HepG2 (cell line): ENCODE measurements at regions not wholly inside any gene's neighbourhood (a gene's known extent, or its start where the extent isn't known, plus 50 kb on each side); places are given as distances from the start of the nearest gene placed in this dataset.
"Not testable (repeated sequence)": the region's sequence is repeated elsewhere in the genome, so short reads cannot be mapped to it uniquely, and the experiment has no call there.

Experiments
- ATAC-seq: fragments of 200-7000 bp; cut with Tn5 transposase; 3 replicates; pipeline ENCODE4 v1.9.1; 2020; ENCODE audit warnings: mild to moderate bottlenecking, moderate library complexity
- BruUV-seq: library from RNA; stranded (reverse); fragments of 400-500 nt; replicated peaks from 2 replicates; lab custom pipeline; 2021; lab: Mats Ljungman, UMichigan
- CTCF ChIA-PET: fragments of 300-600 bp; formaldehyde crosslinking; extraction: SDS; loops from one replicate; lab custom pipeline; 2021; ENCODE audit warnings: low total read pairs, inconsistent platforms, low intra/inter-chr PET ratio; lab: Yijun Ruan, JAX
- POLR2A ChIA-PET: fragments of 350-600 bp; sonication (Branson Sonifier 250); formaldehyde crosslinking; loops from one replicate; lab custom pipeline; 2020; ENCODE audit warnings: antibody characterized with exemption, inconsistent platforms; lab: Yijun Ruan, JAX
- DNase-seq: peaks from one replicate; pipeline ENCODE4 v3.0.0-alpha.2; 2015; ENCODE audit warnings: low spot score
- FAIRE-seq: peaks from 3 replicates; lab custom pipeline; 2011; peaks lifted over from hg19 to GRCh38; lab: Jason Lieb, UNC
- H2AFZ ChIP-seq: one replicate; pipeline ENCODE4 v1.6.1; 2011; ENCODE audit warnings: low read length, inconsistent platforms
- H3K27ac ChIP-seq: fragments of 300-600 bp; 3 replicates; pipeline ENCODE4 v1.8.0; 2011; ENCODE audit warnings: mixed run types, mild to moderate bottlenecking, mixed read lengths, low read length, inconsistent platforms; ENCODE audit not compliant: insufficient read depth; ENCODE audit errors: extremely low read length
- H3K27me3 ChIP-seq, 2 experiments: fragments of 200-600 bp in 1 of 2; 2 replicates in 1 of 2; 3 replicates in 1 of 2; pipeline versions ENCODE4 v1.6.0 to v1.8.0; 2011; ENCODE audit warnings: low read length in 2 of 2, mild to moderate bottlenecking in 2 of 2, moderate library complexity in 2 of 2, inconsistent platforms in 1 of 2; ENCODE audit not compliant: insufficient read depth in 2 of 2, control insufficient read depth in 1 of 2
- H3K36me3 ChIP-seq, 2 experiments: fragments of 200-600 bp in 1 of 2; replicated peaks in 1 of 2; 2 replicates in 1 of 2; 3 replicates in 1 of 2; pipeline versions ENCODE4 v1.5.1 to v1.8.0; 2011; ENCODE audit warnings: low read length in 2 of 2, inconsistent platforms in 1 of 2; ENCODE audit not compliant: insufficient read depth in 2 of 2, control insufficient read depth in 1 of 2
- H3K4me1 ChIP-seq: 2 replicates; pipeline ENCODE4 v1.5.1; 2012; ENCODE audit warnings: low read length, inconsistent platforms; ENCODE audit not compliant: insufficient read depth
- H3K4me2 ChIP-seq: 2 replicates; pipeline ENCODE4 v1.6.0; 2011; ENCODE audit warnings: low read depth, low read length, inconsistent platforms
- H3K4me3 ChIP-seq, 3 experiments: fragments of 200-600 bp in 1 of 3; sonication (generic), shearing (Covaris generic) in 1 of 3; replicated peaks in 1 of 3; 2 replicates each; pipeline ENCODE4 v1.5.1; 2011 to 2016; ENCODE audit warnings: low read length in 3 of 3, inconsistent platforms in 2 of 3, low read depth in 2 of 3, mild to moderate bottlenecking in 2 of 3, control low read depth in 1 of 3, mixed read lengths in 1 of 3; ENCODE audit not compliant: insufficient read depth in 1 of 3
- H3K79me2 ChIP-seq: one replicate; pipeline ENCODE4 v1.6.1; 2011; ENCODE audit warnings: low read length, inconsistent platforms; ENCODE audit not compliant: insufficient read depth
- H3K9ac ChIP-seq: 2 replicates; pipeline ENCODE4 v1.6.0; 2011; ENCODE audit warnings: mild to moderate bottlenecking, low read depth, low read length, inconsistent platforms; ENCODE audit not compliant: insufficient read depth
- H3K9me3 ChIP-seq: 2 replicates; pipeline ENCODE4 v1.5.1; 2012; ENCODE audit warnings: mild to moderate bottlenecking, low read length
- H4K20me1 ChIP-seq: 2 replicates; pipeline ENCODE4 v1.6.0; 2011; ENCODE audit warnings: inconsistent platforms, mild to moderate bottlenecking, low read length, moderate library complexity; ENCODE audit not compliant: insufficient read depth
- E2F5 ChIP-seq: sonication (generic); formaldehyde crosslinking; conservative IDR thresholded peaks from 2 replicates; pipeline ENCODE4 v1.4.0; 2020; ENCODE audit warnings: missing genetic modification reagents
- HIC2 ChIP-seq: sonication (generic); formaldehyde crosslinking; IDR thresholded peaks from 2 replicates; pipeline ENCODE4 v1.9.0; 2022; ENCODE audit warnings: low read depth, missing genetic modification reagents
- MBNL3 ChIP-seq: fragments of 250-450 bp; sonication (Bioruptor Pico); conservative IDR thresholded peaks from 2 replicates; pipeline ENCODE4 v1.8.0; 2022; ENCODE audit warnings: mild to moderate bottlenecking, inconsistent platforms
- MTF2 ChIP-seq: sonication (generic); formaldehyde crosslinking; IDR thresholded peaks from 2 replicates; pipeline ENCODE4 v1.5.0; 2020; ENCODE audit warnings: missing genetic modification reagents, borderline replicate concordance
- TOE1 ChIP-seq: sonication (generic); formaldehyde crosslinking; IDR thresholded peaks from 2 replicates; pipeline ENCODE4 v1.4.0; 2020; ENCODE audit warnings: mild to moderate bottlenecking, missing genetic modification reagents
- ZC3H4 ChIP-seq: sonication (generic); formaldehyde crosslinking; IDR thresholded peaks from 2 replicates; pipeline ENCODE4 v1.4.0; 2020; ENCODE audit warnings: missing genetic modification reagents, borderline replicate concordance
- ZNF672 ChIP-seq: sonication (generic); formaldehyde crosslinking; IDR thresholded peaks from 2 replicates; pipeline ENCODE4 v1.8.1; 2022; ENCODE audit warnings: missing genetic modification reagents
- ZNF749 ChIP-seq: sonication (generic); formaldehyde crosslinking; IDR thresholded peaks from 2 replicates; pipeline ENCODE4 v1.8.0; 2022; ENCODE audit warnings: mild to moderate bottlenecking, missing genetic modification reagents, moderate library complexity, borderline replicate concordance
- ZSCAN22 ChIP-seq: sonication (generic); formaldehyde crosslinking; IDR thresholded peaks from 2 replicates; pipeline ENCODE4 v1.4.0; 2020; ENCODE audit warnings: mild to moderate bottlenecking, missing genetic modification reagents
- WGBS: methylation state at CpG from one replicate; pipeline ENCODE4 v1.1.6; 2017; ENCODE audit warnings: low lambda C conversion rate; 5-methylcytosine and 5-hydroxymethylcytosine counted together
- in situ Hi-C: cut with HindIII; loops from 2 replicates; pipeline ENCODE4 v1.10.0; 2017; ENCODE audit warnings: low pct_unique_long_range_greater_than_20kb; ENCODE audit not compliant: extremely low pct_ligation_motif_present
- intact Hi-C: fragments of 100-400 bp; cut with micrococcal nuclease; formaldehyde crosslinking; loops from one replicate; pipeline ENCODE4 v1.10.0; 2022; ENCODE audit not compliant: unreplicated experiment

- WGBS: 39% methylated on average over 10 of the region's 10 CpGs
- FAIRE-seq, ATAC-seq, DNase-seq, in situ Hi-C loops, H3K4me2 ChIP-seq, POLR2A ChIA-PET, H4K20me1 ChIP-seq, intact Hi-C loops, H3K36me3 ChIP-seq, BruUV-seq, H3K9ac ChIP-seq, H3K27ac ChIP-seq, H3K79me2 ChIP-seq, CTCF ChIA-PET, H3K27me3 ChIP-seq, H3K4me1 ChIP-seq, H2AFZ ChIP-seq, H3K4me3 ChIP-seq: not testable (repeated sequence)
- H3K9me3 ChIP-seq: peaks cover 34% of the 10 kb centered on the region
Observed at GRCh38 chr15:26186138-26186537, 323.0 kb upstream of the ATP10A start.

GRCh38 chr15:26182441-26182840, 319.3 kb upstream of the ATP10A start:
- no peak overlapping the region for H3K27ac ChIP-seq
- no peak for DNase-seq
- H3K4me3 ChIP-seq: no peak overlapping the region
- no peaks in the 10 kb centered on the region for H3K79me2 ChIP-seq
- no peak for TF ChIP-seq MTF2 (CRISPR knock-in tag)
- TF ChIP-seq ZNF672 (CRISPR knock-in tag): no peak
- no peak for TF ChIP-seq HIC2 (CRISPR knock-in tag)
- no peak for TF ChIP-seq TOE1
- no peak for TF ChIP-seq ZSCAN22
- no peak for TF ChIP-seq ZNF749 (CRISPR knock-in tag)
- no peak for TF ChIP-seq ZC3H4
- no peak for TF ChIP-seq MBNL3 (CRISPR knock-in tag)
- no peak for TF ChIP-seq E2F5
- H3K27me3 ChIP-seq: no peaks in the 10 kb centered on the region; a peak in 1 of 5 replicates
- no peaks in the 10 kb centered on the region for H3K4me1 ChIP-seq
- no peak overlapping the region for H3K9ac ChIP-seq
- H3K36me3 ChIP-seq: no peaks in the 10 kb centered on the region
- H2AFZ ChIP-seq: no peak overlapping the region
- POLR2A ChIA-PET: no interaction called here
- no TSS peak for BruUV-seq
- CTCF ChIA-PET: no interaction called here
- 1% methylated on average over 2 of the region's 2 CpGs for WGBS
- in situ Hi-C loops: no loop called here
- peaks cover 22% of the 10 kb centered on the region for H3K9me3 ChIP-seq
- no peak for FAIRE-seq
- no peaks in the 10 kb centered on the region for H4K20me1 ChIP-seq
- ATAC-seq: no peak
- intact Hi-C loops: no loop called here
- H3K4me2 ChIP-seq: no peak overlapping the region
